ENCODE measurements at regions not wholly inside any gene's neighbourhood (a gene's known extent, or its start where the extent isn't known, plus 50 kb on each side); places are given as distances from the start of the nearest gene placed in this dataset.
"Not testable (repeated sequence)": the region's sequence is repeated elsewhere in the genome, so short reads cannot be mapped to it uniquely, and the experiment has no call there.

- no peak for DNase-seq (ENCODE audit: low read depth)
Measured at GRCh38 chr1:48084826-48085225, 87.6 kb upstream of the TRABD2B start.

GRCh38 chr1:48082271-48082962, 85.2 kb upstream of the TRABD2B start:
- no peak for DNase-seq (ENCODE audit: low read depth)

- DNase-seq (ENCODE audit: low read depth), result no peak
Measured at GRCh38 chr1:48080331-48081255, 83.4 kb upstream of the TRABD2B start.

DNA sequence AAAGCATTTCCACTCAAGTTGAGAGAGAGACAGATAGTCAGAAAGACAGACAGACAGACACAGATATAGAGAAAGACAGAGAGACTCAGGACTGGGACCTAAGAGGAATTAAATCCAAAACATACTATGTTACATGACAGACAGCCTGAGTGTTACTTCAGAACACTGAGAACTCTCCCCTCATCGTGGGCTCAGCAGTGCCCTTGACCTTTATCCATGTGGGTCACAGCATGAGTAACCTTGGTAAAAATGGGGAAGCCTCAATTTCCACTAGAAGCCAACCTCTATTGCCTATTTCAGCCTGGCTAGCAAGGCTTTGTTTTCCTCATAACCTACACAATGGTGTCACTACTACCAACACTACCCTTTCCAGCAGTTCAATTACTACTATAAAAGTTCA, 81.9 kb upstream of the TRABD2B start:
- DNase-seq (ENCODE audit: low read depth), result no peak

GRCh38 chr1:48077795-48078222, 80.6 kb upstream of the TRABD2B start:
- no peak for DNase-seq (ENCODE audit: low read depth)

GRCh38 chr1:48076017-48076416, 78.8 kb upstream of the TRABD2B start:
- DNase-seq (ENCODE audit: low read depth), result no peak

- DNase-seq (ENCODE audit: low read depth), result no peak
Measured at GRCh38 chr1:48073798-48074530, 76.8 kb upstream of the TRABD2B start.

GRCh38 chr1:48071513-48071912, 74.3 kb upstream of the TRABD2B start:
- no peak for DNase-seq (ENCODE audit: low read depth)

DNA sequence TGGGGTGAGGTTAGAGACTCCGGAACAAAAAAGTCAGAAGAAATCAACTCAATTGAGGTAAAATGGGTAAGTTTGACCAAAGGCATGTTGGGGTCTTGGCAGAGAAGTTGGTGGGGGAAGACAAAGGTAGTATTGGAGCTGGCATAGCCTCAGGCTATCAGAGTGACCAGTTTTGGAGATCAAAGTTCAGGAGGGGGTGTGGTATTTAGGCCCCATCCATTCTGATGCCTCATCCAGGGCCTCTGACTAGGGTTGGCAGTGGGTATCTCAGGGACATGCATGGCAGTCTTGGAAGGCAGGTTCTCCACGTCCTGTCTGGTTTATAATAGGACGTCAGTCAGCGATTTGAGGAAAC, 73.2 kb upstream of the TRABD2B start:
- no peak for DNase-seq (ENCODE audit: low read depth)

DNA sequence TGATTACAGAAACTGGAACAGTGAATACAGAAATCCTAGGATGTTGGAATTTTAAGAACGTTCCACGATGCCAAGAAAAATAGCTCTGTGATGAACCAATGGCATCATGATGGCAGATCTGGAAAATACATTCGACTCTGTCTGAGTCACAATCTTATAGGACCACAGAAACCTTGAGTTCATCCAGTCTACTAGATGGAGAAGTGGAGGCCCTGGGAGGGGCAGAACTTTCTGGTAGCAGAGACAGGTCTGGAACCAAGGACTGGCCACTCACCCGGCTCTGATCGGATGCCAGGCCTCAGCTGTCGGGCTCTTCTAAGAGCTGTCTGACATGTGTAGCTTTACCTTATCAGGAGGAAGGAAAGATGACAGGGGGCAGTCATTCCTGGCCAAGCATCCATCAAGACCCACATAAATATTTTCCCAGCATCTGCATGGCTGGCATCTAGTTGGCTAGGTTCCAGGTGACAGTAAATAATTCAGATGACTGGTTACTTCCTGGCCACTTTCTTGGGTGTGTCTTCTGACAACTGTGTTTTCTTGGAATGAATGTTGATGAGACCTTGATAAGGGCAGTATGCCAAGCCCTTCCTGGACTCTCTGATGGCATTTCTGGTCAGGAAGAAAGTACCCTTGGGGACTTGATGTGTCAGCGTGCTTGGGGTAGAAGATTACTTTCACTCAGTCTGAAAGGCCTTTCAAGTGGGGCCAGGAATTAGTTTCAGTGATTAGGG, 72.6 kb upstream of the TRABD2B start:
- no peak for DNase-seq (ENCODE audit: low read depth)

DNA sequence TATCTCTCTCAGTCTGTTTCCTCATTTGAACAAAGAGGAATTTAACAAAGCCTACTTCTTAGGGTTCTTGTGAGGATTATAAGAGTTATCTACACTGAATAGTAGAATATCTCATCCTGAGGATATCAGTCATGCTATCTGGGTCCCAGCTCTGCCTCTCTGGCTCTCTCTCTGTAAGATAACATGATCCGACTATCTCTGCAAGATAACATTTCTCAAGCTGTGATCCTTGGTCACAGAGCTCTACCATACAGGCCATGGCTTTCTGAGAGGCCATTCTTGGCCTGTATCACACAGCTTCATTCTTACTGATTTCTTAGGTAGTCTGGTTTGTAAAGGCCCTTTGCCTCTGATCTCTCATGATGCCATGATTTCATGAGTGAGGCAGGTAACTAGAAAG, 71.0 kb upstream of the TRABD2B start:
- no peak for DNase-seq (ENCODE audit: low read depth)

- no peak for DNase-seq (ENCODE audit: low read depth)
Measured at GRCh38 chr1:48066936-48067335, 69.8 kb upstream of the TRABD2B start.

DNA sequence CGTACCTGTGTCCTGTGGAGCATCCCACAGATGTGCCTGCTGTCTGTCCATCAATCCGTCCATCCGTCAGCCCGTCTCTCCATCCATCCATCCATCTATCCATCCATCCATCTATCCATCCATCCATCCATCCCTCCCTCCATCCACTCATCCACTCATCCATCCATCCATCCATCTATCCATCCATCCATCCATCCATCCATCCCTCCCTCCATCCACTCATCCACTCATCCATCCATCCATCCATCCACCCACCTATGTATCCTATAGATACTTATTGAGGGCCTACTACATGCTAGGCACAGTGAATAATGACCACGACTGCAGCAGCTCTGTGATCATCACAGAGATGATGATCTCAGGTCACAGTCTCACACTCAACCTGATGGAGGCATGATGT, 67.5 kb upstream of the TRABD2B start:
- DNase-seq (ENCODE audit: low read depth), result not testable (repeated sequence)

DNA sequence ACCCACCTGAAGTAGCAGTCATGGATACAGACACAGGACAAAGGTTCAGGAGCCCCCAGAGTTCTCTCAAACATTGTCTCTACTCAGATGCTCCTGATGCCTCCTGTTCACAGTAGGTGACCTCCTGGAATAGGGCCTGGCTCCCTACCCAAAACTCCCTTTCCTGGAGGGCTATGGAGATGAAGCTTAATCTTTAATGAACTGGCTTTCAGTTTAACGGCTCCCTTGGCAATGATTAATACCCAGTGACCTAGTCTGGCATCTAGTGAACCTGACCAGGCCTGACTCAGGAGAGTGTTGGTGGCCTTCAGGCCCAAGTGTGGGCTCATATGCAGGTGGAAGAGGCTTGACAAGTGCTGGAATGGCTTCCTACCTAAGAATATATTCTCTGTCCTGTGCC, 65.2 kb upstream of the TRABD2B start:
- no peak for DNase-seq (ENCODE audit: low read depth)

- no peak for DNase-seq (ENCODE audit: low read depth)
Measured at GRCh38 chr1:48061162-48062136, 64.3 kb upstream of the TRABD2B start.

- no peak for DNase-seq (ENCODE audit: low read depth)
Measured at GRCh38 chr1:48059289-48059688, 62.1 kb upstream of the TRABD2B start.

DNA sequence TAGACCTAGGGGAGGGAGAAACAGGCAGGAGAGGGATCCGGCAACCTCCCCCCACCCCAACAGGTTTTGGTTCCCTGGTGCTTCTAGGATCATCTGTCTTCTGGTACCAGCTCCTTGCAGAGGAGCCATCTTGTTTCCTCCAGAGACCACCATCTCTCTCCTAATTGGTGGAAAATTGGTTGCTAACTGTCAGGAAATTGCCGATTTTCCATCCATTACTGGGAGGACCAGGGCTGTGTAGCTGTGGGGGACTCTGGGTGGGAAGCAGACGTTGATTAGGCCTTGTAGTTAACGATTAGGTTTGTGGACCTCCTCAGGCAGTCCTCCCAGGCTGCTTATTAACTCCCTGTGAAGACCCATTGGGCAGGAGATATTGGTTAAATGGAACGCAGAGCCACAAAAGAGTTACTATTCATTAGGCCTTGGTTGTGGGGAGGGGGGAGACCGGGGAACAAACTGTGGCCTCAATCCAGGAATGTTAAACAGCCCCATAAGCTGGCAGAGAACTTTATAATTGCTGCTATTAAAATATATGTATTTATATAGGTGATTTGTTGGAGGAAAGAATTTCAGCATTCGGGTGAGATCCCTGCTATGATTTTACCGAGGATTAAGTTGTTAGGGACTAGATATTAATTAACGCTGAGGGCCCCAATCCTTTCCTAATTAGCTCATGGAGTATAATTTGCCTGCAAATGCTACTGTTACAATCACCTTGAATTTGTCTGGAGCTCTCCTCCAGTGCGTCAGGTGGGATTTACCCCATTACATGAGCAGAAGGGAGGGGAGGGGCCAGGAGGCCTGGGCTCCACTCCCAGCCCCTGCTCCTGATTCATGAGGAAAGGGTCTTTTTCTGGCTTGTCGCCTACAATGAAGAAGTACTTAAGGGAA, 61.2 kb upstream of the TRABD2B start:
- no peak for DNase-seq (ENCODE audit: low read depth)

- no peak for DNase-seq (ENCODE audit: low read depth)
Measured at GRCh38 chr1:48057249-48057648, 60.1 kb upstream of the TRABD2B start.

DNA sequence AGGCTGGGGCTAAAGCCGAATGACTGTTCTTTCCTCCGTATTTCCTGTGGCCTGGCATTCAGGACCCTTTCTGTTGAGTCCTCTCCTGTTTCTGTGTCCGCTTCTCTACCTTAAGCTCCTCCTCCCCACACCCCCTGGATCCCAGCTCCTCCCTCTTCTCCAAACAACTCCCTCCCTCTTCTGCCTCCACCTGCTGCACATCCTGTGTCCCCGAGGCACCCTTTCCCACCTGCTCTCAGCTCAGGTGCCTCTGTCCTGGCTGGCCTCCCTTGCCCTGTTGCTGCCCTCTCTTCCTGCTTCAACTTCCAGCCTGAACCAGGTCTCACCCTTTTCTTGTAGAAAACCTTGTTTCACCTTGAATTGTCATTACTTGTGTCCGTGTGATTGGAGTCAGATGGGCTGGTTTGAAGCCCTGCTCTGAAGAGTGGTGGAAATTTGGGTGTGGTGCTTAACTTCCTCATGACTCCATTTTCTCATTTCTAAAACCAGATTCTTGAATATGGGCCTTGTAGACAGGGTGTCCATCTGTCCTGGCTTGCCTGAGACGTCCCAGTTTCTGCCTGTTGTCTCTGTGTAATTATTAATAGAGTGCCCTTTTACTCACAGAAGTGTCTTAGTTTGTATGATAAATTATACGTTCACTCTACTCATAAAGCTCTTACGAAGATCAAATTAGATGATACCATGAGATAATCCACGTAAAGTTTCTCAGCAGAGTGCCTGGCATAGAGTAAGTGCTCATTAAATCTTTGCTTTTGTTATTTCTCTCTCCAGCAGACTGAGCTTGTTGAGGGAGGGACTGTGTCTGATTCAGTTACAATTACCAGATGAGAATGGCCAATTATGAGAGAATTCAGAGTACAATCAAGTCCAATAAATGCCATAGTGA, 58.9 kb upstream of the TRABD2B start:
- DNase-seq (ENCODE audit: low read depth), result no peak

All from activated gamma-delta T cell treated with anti-CD3 and anti-CD28 coated beads, Interleukin-2, amount 50 U/mL, for 16 hours (primary cell).